COLO668 (cell line): ENCODE measurements at regions not wholly inside any gene's neighbourhood (a gene's known extent, or its start where the extent isn't known, plus 50 kb on each side); places are given as distances from the start of the nearest gene placed in this dataset.
"Not testable (repeated sequence)": the region's sequence is repeated elsewhere in the genome, so short reads cannot be mapped to it uniquely, and the experiment has no call there.

Source experiments
- DNase-seq: peaks from one replicate; lab custom pipeline; 2025; ENCODE audit not compliant: unreplicated experiment; lab: John Stamatoyannopoulos, UW

DNA sequence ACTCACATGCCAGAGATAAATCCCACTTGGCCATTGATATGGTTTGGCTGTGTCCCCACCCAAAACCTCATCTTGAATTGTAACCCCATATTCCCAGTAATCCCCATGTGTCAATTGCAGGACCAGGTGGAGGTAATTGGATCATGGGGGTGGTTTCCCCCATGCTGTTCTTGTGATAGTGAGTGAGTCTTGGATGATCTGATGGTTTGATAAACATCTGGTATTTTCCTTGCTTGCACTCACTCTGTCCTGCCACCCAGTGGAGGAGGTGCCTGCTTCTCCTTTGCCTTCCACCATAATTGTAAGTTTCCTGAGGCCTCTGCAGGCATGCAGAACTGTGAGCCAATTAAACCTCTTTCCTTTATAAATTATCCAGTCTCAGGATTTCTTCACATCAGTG lies 50.4 kb upstream of the B3GAT2 start:
- not testable (repeated sequence) for DNase-seq

DNA sequence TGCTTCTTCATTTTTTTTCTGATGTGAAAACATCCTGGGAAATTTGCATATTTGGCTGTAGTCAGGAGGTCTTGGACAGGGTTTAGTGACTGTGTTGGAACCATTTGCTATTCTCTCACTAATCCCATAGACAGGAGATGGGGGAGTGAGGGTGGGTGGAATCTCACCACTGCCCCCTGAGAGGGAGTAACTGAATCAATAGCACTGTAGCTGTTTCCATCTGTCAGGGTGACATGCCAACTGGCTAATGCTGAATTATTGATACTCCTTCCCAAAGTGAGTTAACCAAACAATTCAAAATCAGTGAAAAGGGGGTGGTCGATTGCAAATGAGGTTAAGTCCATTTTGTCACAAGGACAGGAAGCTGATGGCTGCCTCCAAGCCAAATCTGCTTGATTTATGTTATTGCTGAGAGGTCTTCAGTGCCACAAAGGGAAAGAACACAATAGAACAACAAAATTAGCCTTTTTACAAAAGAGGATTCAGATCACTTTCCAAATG lies 55.1 kb upstream of the B3GAT2 start:
- no peak for DNase-seq

DNA sequence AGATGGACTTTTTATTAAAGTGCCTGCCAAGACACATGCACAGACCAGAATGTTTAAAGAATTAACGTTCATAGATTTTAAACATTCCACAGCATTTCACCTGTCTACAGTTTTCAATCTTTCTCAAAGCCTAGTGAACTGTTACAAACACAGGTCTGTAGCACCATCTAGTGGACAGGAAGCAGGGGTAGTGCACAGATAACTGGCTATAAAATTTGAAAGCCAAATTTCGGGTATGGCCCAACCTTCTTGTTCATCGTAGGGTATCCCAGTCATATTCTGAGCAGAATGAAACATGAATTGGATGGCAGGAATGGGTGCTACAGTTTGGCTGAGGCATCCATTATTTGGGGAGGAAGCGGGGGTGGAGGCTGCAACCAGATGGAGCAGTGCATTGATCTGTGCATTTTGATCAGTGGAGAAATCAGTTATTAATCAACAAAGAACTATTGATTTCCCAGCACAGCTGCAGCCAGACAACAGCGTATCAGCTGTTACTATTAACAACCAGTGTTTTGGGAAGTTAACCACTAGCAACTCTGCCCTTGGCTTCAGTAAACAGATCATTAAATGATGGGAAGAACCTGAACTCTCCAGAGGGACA lies 56.1 kb upstream of the B3GAT2 start:
- DNase-seq = peak; percentile 25

DNA sequence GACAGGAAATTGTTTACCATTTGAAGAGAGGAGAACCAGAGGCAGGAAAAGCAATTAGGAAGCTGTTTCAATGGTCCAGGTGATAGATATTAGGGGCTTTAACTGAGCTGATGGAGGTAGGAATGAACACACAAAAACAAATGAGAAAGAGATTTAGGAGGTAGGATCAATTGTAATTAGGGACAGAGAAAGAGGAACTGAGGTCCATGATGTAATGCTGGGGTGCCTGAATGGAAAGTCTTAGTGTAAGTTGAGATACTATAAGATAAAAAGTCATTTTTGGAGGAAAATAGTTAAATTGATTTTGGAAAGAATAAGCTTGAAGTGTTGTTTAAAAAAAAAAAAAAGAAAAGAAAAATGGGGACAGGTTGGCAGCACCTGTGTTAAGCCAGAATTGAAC lies 58.5 kb upstream of the B3GAT2 start:
- no peak for DNase-seq

DNA sequence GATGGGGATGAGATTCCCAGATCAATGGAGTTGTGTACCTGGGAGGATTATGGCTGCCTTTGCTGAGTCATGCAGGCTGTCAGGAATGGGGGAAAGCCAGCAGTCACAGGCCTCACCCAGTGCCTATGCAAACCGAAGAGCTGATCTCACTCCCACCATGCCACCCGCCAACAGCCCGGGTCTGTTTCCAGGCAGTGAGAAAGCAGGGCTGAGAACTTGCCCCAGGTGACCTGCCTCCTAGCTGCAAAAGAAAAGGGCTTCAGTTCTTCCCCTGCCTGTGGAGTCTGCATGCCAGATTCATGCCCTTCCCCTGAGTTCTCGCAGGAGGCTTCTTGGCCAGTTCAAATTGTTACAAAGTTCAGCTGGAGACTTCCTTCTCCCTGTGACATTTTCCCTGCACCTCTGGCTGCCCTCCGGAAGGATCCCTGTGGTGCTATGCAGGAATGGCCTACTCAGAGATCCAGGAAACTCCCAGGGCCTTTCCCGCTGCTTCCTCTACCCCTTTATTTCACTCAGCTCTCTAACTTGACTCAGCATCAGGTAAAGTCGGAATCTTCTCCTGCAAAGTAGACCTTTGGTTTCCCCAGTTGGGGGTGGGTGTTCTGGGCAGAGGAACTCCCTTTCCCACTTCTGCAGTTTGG lies 71.5 kb upstream of the B3GAT2 start:
- peak; percentile 70 for DNase-seq

DNA sequence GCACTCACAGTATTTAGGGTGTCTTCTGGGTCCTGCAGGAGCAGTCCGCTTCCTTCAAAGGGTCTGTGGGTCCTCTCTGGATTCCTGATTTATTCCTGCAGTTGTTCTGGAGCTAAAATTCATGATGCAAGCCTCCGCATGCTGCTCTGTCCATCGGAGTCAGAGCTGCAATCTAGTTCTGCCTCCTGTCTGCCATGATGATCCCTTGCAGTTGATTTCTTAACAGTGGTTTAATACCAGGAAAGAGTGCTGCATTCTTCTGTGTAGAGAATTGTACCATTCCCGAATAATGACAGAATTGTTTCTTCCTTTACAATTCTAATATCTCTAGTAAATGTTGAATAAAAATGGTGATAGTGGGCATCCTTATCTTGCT lies 72.0 kb upstream of the B3GAT2 start:
- DNase-seq = no peak

DNA sequence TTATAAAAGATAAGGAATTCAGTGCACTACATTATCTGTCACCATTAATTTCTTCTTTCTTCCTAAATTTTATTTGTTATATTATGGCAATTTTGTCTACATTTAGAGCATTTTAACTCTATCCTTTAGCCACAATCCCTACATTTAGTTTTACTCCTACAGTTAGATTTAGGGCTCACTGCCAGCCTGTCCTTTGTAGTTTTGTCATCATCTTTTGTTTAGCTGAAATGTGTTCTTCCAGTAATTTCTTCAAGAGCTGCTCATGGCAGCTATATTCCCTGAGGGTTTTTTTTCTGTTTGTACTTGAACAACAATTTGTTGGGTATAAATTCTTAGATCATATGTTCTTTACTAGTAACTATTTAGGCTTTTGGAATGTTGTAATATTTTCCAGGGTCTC lies 72.7 kb upstream of the B3GAT2 start:
- DNase-seq = no peak

DNA sequence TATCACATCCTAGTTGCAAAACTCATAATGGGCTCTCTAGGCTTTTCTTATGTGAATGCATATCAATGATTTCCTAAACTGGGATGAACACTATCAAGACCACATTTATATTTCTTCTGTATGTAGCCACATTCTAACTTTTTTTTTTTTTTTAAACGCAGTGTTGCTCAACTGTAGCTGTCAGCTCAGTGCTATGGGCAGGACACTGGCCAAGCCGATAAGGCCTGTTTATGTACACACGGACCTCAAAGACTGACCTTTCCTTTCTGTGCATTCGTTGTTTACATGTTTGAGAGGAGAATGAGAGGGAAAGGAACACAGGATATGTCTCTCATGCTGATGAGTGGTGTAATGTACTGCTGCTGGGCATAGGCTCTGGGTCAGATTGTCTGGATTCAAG lies 75.1 kb upstream of the B3GAT2 start:
- DNase-seq = no peak

DNA sequence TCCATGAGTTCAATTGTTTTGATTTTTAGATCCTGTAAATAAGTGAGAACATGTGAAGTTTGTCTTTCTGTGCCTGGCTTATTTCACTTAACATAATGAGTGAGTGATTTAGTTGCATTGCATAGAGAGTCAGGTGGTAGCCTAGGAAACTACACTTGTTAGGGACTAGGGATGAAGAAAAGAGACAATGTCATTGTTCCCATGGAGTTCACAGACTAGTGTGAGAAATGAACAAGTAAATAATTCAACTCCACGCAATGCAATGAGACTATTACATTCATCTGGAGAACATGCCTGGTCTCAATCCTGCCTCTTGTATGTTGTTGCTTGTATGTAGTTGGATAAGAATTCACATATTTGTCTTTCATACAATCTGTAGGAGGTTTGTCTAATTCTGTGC lies 76.3 kb upstream of the B3GAT2 start:
- DNase-seq = no peak

DNA sequence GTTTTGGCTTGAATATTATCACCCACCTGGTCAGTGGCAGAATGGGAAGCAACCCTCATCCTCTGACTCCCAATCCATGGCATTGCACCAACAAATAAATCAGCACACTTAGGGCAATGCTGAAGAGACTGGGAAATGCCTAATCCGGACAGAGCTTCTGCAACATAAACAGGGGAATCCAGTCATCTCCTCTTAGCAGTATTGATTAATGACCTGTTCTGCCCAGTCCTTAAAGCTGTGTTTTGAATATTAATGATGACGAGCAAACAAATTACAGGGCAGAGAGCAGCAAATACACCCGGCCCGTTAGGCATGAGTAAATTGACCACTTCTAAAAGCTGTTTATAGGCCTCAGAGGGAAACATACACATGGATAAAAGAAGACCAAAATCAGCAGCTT lies 77.0 kb upstream of the B3GAT2 start:
- DNase-seq = no peak

DNA sequence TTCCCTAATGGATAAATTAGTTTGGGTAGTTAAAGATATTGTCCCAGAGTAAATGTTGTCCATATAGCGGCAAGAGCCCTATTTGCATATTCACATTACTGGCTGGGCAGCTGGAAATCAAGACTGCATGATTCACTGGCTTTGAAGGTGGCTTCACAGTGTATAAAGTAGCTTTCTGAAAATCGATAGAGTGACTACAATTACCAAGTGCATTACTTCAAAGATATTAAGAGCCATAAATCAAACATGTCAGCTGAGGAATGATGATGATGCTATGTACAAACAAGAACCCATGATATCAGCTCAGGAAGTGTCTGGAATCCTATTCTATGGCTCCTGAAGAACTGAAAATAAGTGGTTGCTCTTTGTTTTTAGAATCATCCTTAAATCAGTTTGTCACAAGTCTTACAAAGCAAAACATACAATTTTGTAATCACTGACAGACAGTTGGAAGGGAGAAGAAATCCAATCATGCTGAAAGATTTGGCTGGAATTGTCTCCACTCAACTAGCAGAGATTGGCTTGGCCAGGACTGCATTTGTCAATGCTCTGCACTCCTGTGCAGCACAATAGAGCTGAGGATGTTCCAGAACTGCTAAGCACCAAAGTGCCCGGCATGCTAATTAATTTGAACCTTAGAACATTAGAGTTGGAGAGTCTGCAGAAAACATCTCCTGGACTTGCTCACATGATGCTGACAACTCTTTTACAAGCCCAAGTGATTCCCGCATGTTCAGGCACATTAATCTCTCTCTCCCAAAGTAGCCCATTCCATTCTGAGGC lies 77.9 kb upstream of the B3GAT2 start:
- peak; percentile 18 for DNase-seq

DNA sequence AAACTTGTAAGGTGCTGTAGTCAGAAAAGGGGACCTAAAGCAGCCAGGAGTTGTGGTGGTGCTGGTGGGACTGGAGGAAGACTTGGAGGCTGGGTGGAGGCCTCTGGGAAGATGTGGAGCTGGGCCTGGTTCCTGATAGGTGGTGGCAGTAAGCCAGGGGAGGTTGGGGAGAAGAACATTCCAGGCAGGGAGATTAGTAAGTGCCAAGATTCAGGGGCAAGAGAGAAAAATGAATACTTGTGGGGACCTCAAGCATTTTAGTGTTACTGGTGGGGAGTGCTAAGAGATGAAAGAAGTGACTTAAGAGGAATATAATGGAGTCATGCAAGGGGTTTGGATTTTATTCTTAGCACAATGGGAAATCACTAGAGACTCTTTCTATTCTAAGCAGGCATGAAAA lies 79.0 kb upstream of the B3GAT2 start:
- no peak for DNase-seq

DNA sequence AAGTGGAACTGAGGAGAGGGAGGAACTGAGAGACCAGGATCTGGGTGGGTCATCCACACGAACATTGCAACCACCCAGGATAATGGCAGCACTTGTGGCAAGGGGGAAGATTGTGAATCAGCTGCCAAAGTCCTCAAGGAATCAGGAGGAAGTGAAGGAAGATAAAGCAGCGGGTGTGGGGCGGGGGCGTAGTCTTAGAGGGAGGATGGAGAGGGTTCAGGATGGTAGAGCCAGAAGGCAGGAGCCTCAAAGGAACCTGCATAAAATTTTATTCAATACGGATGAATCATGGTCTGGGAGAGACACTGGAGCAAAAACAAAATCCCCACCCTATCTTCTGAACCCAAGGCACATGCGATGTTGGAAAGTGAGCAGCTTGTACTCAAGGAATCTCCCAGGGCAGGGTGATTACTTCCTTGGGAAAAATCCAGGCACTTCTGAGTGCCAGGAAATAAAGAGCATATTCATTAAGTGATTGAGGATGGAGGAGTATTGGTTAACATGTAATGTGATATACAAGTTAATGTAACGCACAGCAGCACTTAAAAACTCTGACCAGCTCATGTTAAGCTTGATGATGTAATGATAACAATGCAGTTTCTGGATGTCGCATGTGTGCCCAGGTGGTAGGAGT lies 82.0 kb upstream of the B3GAT2 start:
- peak; percentile 30 for DNase-seq

DNA sequence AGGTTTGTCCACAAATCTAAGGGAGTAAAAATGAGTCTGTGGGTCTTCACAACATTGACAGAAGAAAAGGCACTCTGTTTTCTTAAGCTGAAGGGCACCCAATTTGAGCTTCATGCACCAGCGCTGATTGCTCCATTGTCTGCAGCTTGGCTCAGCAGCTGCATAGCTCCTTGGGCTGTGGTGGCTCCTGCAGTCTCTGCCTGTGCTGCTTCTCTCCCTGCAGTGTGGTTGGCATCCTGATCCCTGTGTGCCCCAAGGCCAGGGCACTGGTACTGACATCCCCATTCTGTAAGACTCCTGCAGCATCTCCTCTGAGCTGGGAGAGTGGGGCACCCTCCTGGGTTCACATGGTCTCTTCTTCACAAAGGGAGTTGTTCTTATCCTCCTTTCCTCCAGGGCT lies 83.2 kb upstream of the B3GAT2 start:
- DNase-seq = no peak

DNA sequence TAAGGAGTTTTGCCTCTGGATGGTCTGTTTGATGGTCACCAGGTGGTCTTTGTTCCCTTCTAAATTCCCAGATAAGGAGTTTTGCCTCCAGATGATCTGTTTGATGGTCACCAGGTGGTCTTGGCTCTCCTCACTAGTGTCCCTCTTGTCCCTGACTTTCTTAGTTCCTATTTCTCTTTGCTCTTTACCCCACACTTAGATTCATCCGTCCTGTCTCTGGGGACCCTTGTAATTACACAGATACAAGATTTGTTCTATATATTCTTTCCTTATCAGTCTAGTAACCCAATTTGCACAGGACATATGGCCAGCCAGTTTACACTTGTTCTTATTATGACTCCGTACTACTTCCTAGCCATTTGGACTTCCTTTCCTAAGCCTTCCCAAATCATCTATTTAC lies 84.0 kb upstream of the B3GAT2 start:
- DNase-seq = no peak

DNA sequence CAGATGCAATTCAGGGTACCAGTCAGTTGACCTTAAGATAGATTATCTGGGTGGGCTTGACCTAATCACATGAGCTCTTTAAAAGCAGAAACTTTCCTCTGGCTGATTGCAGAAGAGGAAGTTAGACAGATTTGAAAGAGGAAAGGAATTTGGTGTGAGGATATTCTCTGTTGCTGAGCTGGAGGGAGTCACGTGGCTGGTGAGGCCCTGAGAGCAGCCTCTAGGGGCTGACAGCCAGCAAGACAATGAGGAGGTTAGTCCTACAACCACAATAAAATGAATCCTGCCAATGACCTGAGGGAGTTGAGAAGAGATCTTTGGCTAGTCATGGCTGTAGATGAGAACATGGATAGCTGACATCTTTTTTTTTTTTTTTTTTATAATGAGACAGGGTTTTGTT lies 87.0 kb upstream of the B3GAT2 start:
- no peak for DNase-seq

DNA sequence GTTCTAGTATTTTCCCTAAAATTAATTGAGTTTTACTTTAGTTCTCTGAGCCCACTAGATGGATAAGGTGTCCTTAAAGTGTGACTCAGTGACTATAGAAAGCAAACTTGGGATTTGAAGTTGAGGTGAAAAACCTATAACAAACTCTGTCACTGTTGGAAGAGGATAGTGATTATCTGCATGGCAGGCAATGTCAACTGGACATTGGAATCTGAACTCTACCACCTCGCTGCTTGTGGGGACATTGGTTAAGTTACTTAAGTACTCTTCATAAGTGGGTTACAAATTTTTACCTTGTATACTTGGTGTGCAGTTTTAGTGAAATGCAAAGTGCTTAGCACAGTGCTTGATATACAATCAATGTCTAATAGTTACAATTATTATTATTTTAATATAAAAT lies 87.9 kb upstream of the B3GAT2 start:
- DNase-seq = no peak

DNA sequence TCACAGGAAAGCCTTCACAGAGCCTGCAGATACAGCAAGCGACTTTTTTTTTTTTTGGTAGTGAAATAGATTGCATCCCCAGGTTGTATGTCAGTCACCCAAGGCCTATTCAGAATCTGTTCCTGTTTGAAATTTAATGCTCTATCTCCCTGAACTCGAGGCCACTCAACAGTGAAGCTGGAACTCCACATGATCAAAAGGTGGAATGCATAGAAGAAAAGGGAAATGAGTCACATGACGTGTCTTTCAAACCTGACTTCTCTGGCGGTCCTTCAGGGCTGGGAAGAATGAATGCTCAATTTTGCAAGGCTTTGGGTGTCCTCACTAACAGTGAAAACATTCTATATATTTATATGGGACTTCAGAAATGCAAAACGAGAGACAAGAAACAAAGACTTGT lies 88.4 kb upstream of the B3GAT2 start:
- no peak for DNase-seq

DNA sequence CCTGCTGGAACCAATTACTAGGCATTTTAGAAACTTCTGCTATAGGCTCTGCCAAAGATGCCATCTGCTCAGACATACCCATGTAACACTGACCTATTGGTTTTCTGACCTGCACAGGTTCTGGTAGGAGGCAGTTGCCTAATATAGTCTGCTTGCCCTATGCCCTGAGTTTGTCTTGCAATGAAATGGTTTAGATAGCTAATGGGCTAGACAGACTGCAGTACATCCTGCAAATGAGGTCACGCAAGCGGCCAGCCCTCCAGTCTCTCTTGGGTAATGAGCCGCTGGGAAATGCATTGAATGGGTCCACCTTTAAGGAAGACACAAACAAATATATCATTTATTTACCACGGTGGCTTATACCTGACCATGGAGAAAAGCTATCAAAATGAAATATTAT lies 90.6 kb upstream of the B3GAT2 start:
- DNase-seq = no peak

DNA sequence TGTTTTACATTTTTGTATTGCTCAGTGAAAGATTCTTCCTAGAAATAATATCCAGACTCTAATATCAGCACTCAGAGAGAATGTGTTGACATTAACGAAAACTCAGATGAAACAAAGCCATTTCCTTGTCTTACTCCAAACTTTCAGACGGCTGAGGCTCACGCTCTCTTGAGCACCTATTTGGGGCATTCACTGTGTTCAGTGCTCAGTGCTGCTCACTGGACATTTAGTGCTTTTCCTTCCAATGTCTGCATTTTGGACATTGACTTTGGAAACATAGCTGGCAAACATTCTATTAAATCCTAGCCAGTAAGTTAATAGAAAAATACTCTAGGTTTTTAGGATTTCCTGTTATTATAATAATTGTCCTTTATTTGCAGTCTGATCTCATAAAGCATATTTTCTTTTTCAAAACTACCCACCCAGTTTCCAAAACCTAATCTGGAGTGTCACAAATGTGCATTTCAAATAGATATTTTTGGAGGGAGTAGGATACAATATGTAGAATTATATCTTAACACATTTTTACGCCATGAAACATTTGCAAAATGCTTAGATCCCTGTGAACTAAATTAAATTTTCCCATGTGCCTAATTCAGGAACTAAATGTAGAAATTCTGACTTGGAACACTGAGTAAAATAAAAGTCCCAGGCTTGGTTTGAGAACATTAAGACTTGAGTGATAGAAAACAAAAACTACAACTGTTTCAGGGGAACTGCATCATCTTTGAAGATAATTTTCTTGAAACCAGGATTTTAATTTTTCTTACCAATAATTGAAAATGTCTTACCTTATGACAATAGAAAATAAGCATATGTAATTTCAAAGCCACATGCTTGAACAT lies 91.7 kb upstream of the B3GAT2 start:
- DNase-seq = no peak

DNA sequence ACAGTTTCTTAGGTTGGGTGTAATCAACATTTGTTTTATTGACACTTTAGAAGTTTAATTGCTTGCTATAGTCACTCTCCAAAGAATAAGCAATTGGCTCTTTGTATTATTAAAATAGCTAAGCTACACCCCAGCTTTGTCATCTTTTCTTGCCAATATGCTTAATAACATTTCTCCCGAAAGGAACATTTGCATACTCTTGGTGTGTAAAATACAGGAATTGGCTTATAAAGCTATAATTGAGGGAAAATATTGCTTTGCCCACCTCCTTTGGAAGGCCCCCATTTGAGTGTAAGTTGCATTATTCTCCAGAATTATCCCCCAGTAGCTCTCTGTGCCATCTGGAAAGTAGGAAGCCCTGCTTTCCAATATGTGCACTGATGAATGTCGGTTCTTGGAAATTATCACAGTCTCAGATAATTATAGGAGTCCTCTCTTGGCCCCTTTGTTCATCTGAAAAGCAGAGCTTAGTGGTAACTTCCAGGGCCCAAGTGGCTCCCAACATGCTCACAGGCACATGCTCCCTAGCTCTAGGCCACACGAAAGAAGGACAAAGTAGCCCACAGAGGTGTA lies 92.4 kb upstream of the B3GAT2 start:
- no peak for DNase-seq
